ENCODE measurements at regions not wholly inside any gene's neighbourhood (a gene's known extent, or its start where the extent isn't known, plus 50 kb on each side); places are given as distances from the start of the nearest gene placed in this dataset.

- no peak for TF ChIP-seq CHD7 (IDR thresholded peaks at IDR 0.05; ENCODE audit: insufficient replicate concordance, low read length)
- no peak for TF ChIP-seq ZNF274 (IDR thresholded peaks at IDR 0.05; ENCODE audit: borderline replicate concordance, extremely low read depth, low read length)
- no peak for TF ChIP-seq SIRT6 (IDR thresholded peaks at IDR 0.05; ENCODE audit: low read length)
- TF ChIP-seq, protein P1, sequence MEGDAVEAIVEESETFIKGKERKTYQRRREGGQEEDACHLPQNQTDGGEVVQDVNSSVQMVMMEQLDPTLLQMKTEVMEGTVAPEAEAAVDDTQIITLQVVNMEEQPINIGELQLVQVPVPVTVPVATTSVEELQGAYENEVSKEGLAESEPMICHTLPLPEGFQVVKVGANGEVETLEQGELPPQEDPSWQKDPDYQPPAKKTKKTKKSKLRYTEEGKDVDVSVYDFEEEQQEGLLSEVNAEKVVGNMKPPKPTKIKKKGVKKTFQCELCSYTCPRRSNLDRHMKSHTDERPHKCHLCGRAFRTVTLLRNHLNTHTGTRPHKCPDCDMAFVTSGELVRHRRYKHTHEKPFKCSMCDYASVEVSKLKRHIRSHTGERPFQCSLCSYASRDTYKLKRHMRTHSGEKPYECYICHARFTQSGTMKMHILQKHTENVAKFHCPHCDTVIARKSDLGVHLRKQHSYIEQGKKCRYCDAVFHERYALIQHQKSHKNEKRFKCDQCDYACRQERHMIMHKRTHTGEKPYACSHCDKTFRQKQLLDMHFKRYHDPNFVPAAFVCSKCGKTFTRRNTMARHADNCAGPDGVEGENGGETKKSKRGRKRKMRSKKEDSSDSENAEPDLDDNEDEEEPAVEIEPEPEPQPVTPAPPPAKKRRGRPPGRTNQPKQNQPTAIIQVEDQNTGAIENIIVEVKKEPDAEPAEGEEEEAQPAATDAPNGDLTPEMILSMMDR (IDR thresholded peaks at IDR 0.05; ENCODE audit: control extremely low read depth in 1 of 3, insufficient read depth in 1 of 3, low read depth in 1 of 3, low read length in 3 of 3) = no peak
- no peak for TF ChIP-seq CHD2 (IDR thresholded peaks at IDR 0.05; ENCODE audit: low read length)
- TF ChIP-seq GTF2F1 (IDR thresholded peaks at IDR 0.05; ENCODE audit: borderline replicate concordance, low read depth, low read length) = no peak
- TF ChIP-seq BRCA1 (IDR thresholded peaks at IDR 0.05; ENCODE audit: low read depth, low read length) = no peak
- TF ChIP-seq ASH2L (IDR thresholded peaks at IDR 0.05; ENCODE audit: low read length) = no peak
- TF ChIP-seq YY1 (IDR thresholded peaks at IDR 0.05; ENCODE audit: low read depth, low read length) = no peak
- no peak for TF ChIP-seq SIN3A (conservative IDR thresholded peaks at IDR 0.05 in 1 of 2, IDR thresholded peaks at IDR 0.05 in 1 of 2; ENCODE audit: low read depth in 1 of 2, low read length in 2 of 2)
Observed at GRCh38 chr6:115442323-115442722, 618.4 kb downstream of the FRK start (continued).
